UCSD-AML1 (cell line): ENCODE measurements at regions not wholly inside any gene's neighbourhood (a gene's known extent, or its start where the extent isn't known, plus 50 kb on each side); places are given as distances from the start of the nearest gene placed in this dataset.
"Not testable (repeated sequence)": the region's sequence is repeated elsewhere in the genome, so short reads cannot be mapped to it uniquely, and the experiment has no call there.

Source experiments
- DNase-seq: peaks from one replicate; lab custom pipeline; 2025; ENCODE audit not compliant: unreplicated experiment; lab: John Stamatoyannopoulos, UW

DNA sequence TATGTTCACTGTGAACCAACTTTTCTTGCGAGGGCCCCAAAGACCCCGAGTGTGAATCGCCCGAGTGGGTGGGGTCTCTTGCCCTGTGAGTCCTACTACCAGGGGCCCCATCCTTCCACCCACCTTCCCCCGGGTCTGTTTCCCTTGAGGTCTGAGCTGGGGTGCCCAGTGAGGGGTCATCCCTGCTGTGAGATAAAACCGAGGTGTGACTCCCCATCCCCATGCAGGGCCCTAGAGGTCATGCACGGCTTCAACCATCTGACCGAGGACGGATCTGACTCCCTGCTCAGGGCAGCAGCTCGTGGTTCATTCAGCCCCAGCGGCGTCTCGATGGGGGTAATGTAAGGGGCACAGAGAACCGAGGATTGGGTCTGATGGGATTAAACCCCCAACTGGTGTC is 103.1 kb upstream of the SULF2 start:
- no peak for DNase-seq

DNA sequence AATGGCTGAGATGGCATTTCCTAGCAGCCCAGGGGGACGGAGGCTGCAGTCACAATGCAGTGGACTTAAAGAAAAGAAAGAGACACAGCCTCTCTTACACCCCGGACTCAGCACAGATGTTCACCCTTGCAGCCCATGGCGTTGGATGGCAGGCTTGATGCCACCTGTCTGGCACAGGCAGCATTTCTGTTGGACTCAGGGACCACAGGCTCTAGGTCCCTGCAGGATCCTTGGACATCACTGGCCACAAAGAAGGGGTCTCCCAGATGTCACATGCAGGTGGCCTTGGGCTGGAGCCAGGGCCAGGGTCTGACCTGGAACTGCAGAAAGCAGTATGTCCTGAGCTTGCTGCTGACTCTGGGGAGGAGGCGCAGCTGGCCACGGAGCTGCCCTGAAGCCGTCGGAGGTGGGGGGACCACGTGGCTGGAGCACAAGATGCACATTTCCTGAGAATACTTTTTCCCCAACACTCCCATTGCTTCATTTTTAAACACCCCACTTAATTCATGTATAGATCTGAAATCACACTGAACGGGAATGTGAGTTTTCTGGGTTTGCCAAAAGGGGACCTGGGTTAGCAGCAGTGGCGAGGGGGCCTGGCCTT is 102.3 kb upstream of the SULF2 start:
- DNase-seq = no peak

DNA sequence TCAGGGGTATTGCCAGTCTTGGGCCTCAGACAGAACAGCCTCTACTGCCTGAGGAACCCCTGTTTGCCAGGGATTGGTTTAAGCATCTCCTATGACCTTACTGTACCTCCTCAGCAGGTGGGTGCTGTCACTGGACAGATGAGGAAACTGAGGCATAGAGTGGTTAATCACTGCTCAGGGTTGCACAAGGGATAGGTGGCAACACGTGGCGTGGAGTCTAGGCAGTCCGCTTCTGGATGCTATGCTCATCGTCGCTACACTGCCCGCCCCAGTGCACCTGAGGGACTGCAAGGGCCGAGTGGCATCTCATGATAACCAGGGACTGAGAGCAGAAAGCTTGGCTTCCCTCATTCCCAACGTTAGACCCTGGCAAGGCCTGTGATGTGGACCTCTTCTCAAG is 101.8 kb upstream of the SULF2 start:
- no peak for DNase-seq

DNA sequence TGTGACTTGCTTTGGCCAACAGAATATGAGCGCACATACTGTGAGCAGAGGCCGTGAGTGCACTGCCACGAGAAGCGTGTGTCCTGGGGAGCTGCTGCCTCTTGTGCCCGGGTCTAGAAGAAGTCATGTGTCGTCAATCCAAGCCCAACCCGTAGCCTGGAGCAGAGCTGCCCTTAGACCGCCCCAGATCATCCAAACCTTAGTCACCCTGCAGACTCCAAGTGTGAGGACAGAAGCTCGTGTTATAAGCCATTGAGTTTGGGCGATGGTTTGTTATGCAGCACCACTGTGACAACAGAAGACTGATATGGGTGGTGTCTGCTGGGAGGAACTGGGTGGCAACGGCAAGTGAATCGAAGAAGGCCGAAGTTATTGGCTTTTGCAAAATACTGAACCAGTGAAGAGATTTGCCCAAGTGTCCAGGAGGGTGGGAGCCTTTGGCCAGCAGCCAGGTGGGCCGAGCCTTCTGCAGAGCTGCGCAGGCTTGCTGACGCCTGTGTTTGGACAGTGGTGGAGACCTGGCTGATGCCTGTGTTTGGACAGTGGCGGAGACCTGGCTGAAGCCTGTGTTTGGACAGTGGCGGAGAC is 101.3 kb upstream of the SULF2 start:
- DNase-seq = no peak

DNA sequence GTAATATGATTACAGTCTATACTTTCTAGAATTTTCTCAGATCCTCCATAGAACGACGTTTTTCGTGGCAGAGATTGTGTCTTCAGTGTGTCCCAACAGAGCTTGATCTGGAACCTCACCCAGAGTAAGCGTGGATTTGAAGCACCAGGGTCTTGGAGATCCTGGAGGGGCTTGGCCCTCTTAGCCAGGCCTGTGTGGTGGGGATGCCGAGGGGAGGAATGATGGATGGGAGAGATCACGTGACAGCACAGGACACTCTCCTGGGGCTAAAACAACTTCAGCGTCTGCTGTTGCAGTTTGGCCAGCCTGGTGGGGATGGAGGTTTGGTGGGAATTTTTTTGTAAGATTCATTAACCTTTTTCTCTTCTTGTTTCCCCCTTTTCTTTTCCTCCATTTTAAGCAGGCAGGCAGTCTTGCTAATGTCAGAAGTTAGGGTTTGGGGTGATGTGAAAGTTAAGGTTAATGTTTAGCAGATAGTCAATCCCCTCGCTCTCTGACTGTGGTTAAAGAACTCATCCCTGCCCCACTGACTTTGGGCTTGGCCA is 100.7 kb upstream of the SULF2 start:
- no peak for DNase-seq

DNA sequence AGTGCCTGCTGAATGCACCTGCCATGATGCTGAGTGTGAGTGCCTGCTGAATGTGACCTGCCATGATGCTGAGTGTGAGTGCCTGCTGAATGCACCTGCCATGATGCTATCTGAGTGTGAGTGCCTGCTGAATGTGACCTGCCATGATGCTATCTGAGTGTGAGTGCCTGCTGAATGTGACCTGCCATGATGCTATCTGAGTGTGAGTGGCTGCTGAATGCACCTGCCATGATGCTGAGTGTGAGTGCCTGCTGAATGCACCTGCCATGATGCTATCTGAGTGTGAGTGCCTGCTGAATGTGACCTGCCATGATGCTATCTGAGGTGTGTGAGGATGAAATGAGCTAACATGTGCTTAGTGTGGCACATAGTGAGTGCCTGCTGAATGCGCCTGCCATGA is 98.7 kb upstream of the SULF2 start:
- not testable (repeated sequence) for DNase-seq

DNA sequence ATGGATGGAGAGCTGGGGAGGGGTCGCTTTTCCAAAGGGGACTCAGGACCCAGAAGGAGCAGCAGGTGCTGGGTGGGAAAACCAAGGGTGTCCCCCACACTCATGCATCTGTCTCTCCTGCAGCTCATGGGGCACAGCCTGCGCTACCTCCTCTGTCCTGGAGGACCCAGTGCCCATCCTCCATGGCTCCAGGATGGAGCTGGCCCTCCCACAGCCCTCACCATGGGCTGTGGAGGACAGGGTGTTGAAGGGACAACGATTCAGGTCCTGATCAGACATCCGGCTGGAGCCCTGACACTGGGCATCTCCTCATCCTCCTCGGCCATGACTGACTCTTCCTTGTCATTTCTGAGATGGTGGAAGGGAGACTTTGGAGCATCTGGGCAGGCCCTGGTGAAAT is 97.9 kb upstream of the SULF2 start:
- no peak for DNase-seq

DNA sequence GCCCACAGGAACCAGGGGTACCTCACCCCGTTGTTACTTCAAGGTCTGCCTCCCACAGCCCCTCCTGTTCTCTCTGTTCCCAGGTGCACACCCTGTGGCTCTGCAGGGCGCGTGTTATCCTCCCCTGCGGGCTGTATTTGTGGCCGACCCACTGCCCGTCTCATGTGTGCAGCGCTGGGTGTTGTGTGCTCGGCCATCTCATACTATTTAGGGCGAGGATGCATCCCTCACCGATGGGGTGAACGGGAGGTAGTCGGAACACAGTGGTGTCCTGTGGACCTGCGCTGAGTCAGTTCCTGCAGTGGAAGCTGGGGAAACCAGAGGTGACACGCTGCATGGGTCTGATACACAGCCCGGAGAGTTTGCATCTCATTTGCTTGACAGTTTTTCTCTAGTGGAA is 94.5 kb upstream of the SULF2 start:
- DNase-seq = no peak

DNA sequence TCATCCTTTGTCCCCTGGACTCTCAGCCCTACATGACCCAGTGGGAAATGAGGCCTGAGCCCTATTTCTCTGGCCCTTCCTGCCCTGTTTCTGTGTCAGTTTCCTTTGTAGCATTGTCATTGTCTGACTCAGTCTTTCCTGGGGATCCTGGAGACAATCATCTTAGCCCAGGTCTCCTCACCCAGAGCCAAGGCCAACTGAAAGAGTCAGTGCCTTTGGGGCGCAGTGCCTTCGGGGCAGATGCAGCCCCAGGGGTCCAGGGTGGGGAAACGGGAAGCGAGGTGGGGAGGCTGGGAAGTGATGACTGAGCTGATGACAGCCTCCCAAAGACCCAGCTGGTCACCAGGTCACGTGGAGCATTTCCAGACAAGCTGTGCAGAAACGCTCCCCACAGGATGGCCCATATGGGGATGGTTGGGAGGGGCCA is 93.3 kb upstream of the SULF2 start:
- DNase-seq = no peak

DNA sequence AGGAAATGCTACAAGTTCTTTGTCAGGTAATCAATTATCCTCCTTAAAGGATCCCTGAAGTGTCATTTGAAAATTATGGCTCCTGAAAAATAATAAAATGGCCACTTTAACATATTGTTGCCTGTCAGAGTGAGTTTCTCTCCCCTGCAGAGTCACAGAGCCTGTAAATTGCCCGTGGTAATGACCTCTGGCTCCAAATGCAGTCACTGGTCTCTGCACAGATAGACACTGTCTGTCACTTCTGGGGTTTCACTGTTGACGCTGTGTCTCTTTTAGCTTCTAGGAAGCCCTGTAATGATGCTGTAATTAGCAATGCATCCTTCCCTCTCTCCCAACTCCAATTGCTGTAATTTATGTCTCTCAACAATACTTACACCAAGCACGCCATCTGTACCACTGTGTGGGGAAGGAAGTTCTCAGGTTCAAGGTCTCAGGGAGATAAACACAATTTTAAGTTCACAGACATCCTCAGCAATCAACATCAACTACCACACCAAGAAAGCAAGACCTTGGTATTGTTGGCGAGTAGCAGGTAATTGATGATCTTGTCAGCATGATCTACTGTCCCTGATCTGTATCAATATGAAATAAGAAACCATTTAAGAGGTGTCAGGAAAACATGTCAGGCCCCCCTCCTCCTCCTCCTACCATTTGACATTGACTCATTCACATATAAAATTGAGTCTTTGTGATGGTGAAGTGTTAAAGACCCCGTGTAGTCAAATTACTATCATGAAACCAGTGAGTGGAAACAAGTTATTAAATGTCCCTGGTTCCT is 91.2 kb upstream of the SULF2 start:
- no peak for DNase-seq

DNA sequence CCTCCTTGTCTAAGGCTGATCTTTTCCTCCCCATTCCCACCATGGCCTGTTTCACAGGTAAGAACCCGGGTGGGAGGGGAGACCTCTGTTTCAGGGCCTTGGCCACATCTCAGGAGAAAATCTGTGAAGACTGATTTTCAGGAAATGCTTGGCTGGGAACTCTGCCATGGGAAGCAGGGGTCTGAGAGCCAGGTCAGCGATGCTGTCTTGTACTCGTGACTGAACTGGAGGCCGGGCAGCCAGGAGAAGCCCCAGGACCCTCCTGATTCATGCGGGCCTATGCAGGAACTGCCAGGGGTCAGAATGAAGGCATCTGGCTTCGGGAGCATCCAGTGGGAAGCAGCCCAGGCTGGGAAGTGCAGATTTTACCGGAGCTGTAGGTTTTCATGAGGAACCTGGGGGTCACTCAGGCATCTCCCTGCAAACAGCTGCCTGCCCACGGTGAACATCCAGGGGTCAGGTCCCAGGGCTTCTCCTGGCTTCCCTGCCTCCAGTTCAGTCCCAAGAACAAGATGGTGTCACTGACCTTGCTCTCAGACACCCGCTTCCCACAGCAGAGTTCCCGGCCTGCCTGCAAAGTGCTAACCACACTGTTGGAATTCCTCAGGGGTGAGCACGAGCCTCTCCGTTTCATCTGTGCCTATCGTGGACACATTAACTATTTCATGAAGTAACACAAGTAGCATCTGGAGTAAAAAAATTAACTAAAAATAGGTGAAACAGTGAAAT is 90.2 kb upstream of the SULF2 start:
- DNase-seq = no peak

DNA sequence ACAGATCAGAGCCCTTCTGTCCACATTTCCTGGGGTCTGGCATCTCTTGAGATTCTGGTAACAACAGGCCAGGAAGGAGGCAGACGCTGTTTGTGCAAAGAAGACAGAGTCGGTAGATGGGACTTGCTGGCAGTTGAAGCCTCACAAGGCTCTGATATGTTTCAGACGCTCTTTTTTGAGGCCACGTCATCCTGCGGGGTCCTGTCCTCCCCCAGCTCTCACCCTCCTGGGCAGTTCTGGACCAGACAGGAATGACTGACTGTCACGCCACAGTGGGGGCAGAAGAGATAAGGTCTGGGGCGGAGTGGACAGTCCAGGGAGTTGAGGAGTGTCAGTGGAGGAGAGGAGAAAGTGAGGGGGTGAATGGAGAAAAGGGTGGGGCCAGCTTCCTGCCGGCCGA is 87.1 kb upstream of the SULF2 start:
- no peak for DNase-seq

DNA sequence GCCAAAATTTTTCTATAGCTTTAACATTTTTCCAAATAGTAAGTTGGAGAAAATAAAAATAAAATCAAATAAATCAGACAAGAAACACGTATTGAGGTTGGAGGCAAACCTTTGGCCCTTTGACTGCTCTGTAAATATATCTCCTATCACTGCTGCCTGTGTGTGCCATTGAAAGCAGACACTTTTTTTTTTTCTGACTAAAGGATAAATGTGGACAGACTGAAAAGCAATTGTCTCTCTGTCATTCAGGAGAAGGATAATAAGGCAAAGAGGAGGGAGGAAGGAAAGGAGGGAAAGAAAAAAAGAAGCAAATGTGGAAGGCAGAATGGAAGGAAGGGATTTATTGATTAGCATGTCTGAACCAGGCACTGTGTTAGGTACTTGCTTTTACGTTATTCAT is 85.2 kb upstream of the SULF2 start:
- DNase-seq = no peak

DNA sequence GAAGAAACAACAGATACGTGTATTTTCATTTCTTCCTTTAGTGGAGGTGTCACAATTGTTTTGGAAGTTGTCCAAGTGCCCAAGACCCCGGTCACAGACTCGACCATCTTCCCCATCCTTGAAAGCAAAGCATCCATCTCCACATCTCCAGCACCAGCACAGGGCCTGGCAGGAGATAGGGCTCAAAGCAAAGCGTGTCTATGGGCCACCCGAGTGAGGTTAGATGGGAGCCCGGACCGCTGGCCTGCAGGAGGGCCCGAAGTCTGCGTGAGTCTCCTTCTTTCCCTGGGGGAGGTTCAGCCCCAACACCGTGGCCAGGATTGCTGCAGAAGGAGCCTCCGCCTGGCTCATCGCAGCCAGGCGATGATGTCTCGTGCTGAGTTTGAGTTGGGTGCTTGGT is 83.5 kb upstream of the SULF2 start:
- no peak for DNase-seq

DNA sequence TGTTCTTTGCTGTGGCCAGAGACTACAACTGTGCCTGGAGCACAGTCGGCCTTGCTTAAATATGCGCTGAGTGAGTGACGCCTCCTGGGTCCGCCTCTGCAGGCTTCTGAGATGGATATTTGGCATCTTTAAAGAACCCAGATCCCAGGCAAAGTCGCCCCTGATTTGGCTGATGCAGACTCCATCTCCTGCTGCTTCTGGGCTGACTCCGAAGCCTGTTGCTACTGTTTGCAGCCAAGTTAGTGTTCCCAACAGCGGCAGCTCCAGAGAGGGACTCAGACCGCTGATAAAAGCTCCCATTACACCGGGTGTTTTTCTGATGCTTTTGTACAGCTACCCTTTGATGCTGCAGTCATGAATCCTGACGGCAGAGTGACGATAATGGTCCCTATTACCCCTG is 83.0 kb upstream of the SULF2 start:
- no peak for DNase-seq

DNA sequence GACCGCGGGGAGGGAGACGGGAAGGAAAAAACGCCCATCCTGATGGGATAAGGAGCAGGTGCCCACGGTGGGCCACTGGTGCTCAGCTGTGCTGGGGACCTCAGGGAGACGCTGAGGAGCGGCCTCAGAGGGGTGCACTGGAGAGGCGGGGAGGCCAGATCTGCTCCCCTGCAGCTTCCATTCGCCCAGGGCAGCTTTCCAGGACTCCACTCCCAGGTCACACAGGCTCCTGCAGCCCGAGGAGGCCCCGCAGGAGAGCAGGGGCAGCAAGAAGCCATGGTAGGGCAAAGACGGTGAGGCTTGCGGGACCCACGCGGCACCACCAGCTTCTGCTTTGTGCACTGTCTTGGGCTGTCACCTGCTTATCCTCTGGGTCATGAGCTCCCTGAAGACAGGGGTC is 82.5 kb upstream of the SULF2 start:
- no peak for DNase-seq

DNA sequence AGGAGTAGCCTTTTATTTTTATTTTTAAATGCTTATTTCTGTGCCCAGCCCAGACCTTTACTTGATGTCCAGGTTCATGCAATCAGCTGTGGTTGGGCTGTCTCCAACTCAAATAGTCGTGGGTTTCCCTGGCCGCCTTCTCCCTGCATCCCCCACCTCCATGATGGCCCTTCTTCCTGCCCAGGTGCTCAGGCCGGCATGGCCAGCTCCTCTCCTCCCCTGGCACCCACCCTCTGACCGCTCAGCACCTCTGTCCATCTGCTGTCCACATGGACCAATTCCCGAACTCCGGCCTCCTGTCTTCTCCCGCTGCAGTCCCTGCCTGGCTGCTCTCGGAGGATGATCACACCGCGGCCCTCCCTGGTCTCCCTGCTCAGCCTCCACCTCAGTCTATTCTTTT is 81.2 kb upstream of the SULF2 start:
- no peak for DNase-seq

DNA sequence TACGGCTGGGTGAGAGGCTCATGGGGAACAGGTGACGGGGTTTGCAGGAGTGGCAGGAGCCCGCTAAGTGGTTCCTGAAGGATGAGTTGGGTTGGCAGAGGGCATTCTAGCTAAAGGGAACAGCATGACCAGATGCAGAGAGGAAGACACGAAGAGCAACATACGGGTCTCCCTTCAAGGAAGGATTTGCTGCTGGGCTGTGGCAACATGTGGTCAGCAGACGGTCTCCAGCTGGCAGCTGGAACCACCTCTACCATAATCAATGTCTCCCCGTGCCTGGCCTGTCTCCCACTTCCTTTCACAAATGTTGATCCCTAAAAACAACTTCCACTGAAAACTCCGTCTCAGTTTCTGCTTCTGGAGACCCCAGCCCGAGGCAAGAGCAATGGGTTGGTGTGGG is 80.6 kb upstream of the SULF2 start:
- DNase-seq = no peak

DNA sequence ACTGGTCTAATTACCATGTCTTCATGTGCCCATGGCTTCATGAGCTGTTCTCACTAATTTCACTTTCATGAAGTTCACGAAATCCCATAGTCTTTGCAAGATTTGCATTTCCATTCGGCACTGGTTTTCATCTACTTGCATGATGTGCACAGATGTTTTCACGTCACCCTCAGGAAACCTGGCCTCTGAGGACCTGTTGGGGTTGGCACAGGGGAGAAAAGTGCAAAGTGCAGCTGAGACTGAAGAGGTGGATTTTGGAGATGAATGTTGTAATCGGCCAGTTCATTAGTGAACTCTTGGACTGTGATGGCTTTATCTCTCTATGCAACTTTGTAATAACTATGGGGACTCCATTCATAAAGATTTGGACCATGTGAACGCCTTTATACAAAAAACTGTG is 80.2 kb upstream of the SULF2 start:
- no peak for DNase-seq

DNA sequence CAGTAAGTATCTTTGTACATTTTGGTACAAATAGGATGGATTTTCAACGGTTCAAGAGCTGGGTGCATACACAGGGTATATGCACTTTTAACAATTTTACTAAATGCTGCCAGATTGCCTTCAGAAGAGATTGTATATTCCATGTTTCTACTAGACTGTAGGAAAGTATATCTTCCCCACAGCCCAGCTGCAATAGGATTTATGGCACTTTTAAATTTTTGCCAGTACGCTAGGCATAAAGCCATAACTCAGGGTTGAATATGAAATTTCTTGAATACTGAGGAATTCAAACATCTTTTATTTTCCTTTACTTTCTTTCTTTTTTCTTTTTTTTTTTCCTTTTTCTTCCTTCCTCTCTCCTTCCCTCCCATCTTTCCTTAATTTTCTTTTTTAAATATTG is 78.7 kb upstream of the SULF2 start:
- no peak for DNase-seq

DNA sequence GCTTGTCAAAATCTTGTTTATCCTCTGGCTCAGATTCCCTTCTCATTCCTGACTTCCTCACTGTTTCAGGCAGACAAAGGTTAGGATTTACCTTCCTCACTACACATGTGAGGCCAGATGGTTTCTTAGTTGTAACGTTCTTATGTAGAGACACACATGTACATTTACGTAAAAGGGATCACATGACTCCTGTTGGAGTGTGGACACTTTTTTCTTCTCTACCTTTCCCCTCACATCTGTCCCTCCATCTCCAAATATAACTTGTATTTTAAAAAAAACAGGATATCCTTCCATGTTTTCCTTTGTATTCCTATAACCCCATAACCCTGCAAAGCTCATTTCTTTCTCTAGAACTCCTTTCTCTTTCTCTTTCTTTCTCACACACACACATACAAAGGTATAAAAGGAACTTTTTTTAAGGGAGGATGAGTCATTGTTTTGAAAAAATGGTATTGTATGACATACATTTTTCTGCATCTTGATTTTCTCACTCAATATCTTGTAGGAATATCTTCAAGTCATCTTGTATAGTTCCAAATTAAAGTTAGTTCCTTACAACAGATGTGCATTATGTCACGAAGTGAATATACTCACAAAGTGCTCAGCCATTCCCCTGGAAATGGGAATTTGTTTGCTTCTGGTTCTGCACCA is 78.2 kb upstream of the SULF2 start:
- DNase-seq = no peak
